ENCODE measurements at regions not wholly inside any gene's neighbourhood (a gene's known extent, or its start where the extent isn't known, plus 50 kb on each side); places are given as distances from the start of the nearest gene placed in this dataset.

DNA sequence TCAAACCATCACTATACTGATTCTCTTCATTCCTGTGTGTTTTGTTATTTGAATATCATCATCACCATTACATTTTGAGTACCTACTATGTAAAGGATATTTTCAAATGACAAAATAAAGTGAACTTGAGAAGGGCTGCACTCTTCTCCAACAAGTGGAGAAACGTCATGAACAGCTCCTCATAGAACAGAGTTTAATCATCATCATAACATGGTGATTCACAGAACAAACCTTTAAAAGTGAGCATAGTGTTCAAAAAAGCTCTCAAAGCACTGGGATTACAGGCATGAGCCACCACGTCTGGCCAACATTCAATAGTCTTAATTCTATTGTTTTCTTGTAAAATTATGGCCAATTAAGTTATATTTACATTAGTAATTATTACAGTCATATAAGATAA is 993.9 kb downstream of the PDHA2 start:
- TF ChIP-seq, protein P1, sequence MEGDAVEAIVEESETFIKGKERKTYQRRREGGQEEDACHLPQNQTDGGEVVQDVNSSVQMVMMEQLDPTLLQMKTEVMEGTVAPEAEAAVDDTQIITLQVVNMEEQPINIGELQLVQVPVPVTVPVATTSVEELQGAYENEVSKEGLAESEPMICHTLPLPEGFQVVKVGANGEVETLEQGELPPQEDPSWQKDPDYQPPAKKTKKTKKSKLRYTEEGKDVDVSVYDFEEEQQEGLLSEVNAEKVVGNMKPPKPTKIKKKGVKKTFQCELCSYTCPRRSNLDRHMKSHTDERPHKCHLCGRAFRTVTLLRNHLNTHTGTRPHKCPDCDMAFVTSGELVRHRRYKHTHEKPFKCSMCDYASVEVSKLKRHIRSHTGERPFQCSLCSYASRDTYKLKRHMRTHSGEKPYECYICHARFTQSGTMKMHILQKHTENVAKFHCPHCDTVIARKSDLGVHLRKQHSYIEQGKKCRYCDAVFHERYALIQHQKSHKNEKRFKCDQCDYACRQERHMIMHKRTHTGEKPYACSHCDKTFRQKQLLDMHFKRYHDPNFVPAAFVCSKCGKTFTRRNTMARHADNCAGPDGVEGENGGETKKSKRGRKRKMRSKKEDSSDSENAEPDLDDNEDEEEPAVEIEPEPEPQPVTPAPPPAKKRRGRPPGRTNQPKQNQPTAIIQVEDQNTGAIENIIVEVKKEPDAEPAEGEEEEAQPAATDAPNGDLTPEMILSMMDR (IDR thresholded peaks at IDR 0.05), result no peak
- TF ChIP-seq EZH2 (IDR thresholded peaks at IDR 0.05; ENCODE audit: borderline replicate concordance, insufficient read depth, low read depth, low read length, poor library complexity, severe bottlenecking), result no peak
